CD4-positive, alpha-beta memory T cell (primary cell): ENCODE measurements at regions not wholly inside any gene's neighbourhood (a gene's known extent, or its start where the extent isn't known, plus 50 kb on each side); places are given as distances from the start of the nearest gene placed in this dataset.

Source experiments
- CTCF ChIA-PET: fragments of 350-600 bp; sonication (Branson Sonifier 250); formaldehyde crosslinking; loops from one replicate; lab custom pipeline; 2021; ENCODE audit warnings: inconsistent platforms; ENCODE audit not compliant: partially characterized antibody; lab: Charles Lee
- POLR2A ChIA-PET: fragments of 350-600 bp; sonication (Branson Sonifier 250); formaldehyde crosslinking; loops from one replicate; lab custom pipeline; 2021; ENCODE audit not compliant: partially characterized antibody; lab: Charles Lee
- DNase-seq, 5 donors: peaks; one replicate each; pipeline versions ENCODE4 v3.0.0 to v3.0.0-alpha.2; 2020 to 2022; ENCODE audit warnings: mixed read lengths in 1 of 5
- H3K27ac ChIP-seq: one replicate; pipeline ENCODE4 v1.7.0; 2013; ENCODE audit warnings: low read depth, low read length
- H3K27me3 ChIP-seq: 2 replicates; pipeline ENCODE4 v1.7.0; 2013; ENCODE audit warnings: mild to moderate bottlenecking, low read length, moderate library complexity; ENCODE audit not compliant: insufficient read depth
- H3K36me3 ChIP-seq: 2 replicates; pipeline ENCODE4 v1.7.0; 2013; ENCODE audit warnings: mild to moderate bottlenecking, low read length, moderate library complexity; ENCODE audit not compliant: insufficient read depth
- H3K4me1 ChIP-seq: 2 replicates; pipeline ENCODE4 v1.7.0; 2013; ENCODE audit warnings: mild to moderate bottlenecking, low read length, moderate library complexity; ENCODE audit not compliant: insufficient read depth
- H3K4me3 ChIP-seq, 2 donors: one replicate each; pipeline ENCODE4 v1.7.0; 2013; ENCODE audit warnings: low read length in 2 of 2, mild to moderate bottlenecking in 1 of 2
- H3K9me3 ChIP-seq, 2 donors: one replicate each; pipeline ENCODE4 v1.7.0; 2013; ENCODE audit warnings: low read length in 2 of 2, control low read depth in 1 of 2; ENCODE audit not compliant: control insufficient read depth in 1 of 2
- H3K27ac Mint-ChIP-seq, 7 donors: one replicate each; pipeline ENCODE4 v1.8.0; 2020 to 2021; ENCODE audit warnings: mixed read lengths in 7 of 7, mild to moderate bottlenecking in 6 of 7, inconsistent platforms in 3 of 7, moderate library complexity in 3 of 7
- H3K27me3 Mint-ChIP-seq, 2 donors: one replicate each; pipeline ENCODE4 v1.8.0; 2020 to 2021; ENCODE audit warnings: mixed read lengths in 2 of 2
- H3K36me3 Mint-ChIP-seq, 2 donors: one replicate each; pipeline ENCODE4 v1.8.0; 2020 to 2021; ENCODE audit warnings: mixed read lengths in 2 of 2, inconsistent platforms in 1 of 2, mild to moderate bottlenecking in 1 of 2
- H3K4me1 Mint-ChIP-seq, 4 donors: one replicate each; pipeline ENCODE4 v1.8.0; 2020 to 2021; ENCODE audit warnings: mixed read lengths in 4 of 4, mild to moderate bottlenecking in 1 of 4
- H3K4me3 Mint-ChIP-seq, 8 donors: one replicate each; pipeline ENCODE4 v1.8.0; 2020 to 2021; ENCODE audit warnings: mixed read lengths in 8 of 8, mild to moderate bottlenecking in 7 of 8, moderate library complexity in 6 of 8, inconsistent platforms in 3 of 8
- H3K9me3 Mint-ChIP-seq, 8 donors: one replicate each; pipeline ENCODE4 v1.8.0; 2020 to 2021; ENCODE audit warnings: mixed read lengths in 8 of 8, mild to moderate bottlenecking in 5 of 8, inconsistent platforms in 3 of 8, moderate library complexity in 1 of 8
- intact Hi-C: fragments of 100-400 bp; cut with micrococcal nuclease; formaldehyde crosslinking; loops from one replicate; pipeline ENCODE4 v1.15.1; 2023

GRCh38 chr11:134555510-134555909 is 143.5 kb upstream of the B3GAT1 start:
- H3K27me3 ChIP-seq = no peaks in the 10 kb centered on the region
- H3K4me1 Mint-ChIP-seq = no peaks in the 10 kb centered on the region
- no peaks in the 10 kb centered on the region for H3K36me3 ChIP-seq
- CTCF ChIA-PET = no interaction called here
- POLR2A ChIA-PET = no interaction called here
- peaks cover 0 to 4% (median 0%) of the 10 kb centered on the region in 8 donors for H3K9me3 Mint-ChIP-seq
- no peaks in the 10 kb centered on the region for H3K9me3 ChIP-seq
- no peak overlapping the region for H3K4me3 Mint-ChIP-seq
- intact Hi-C loops = no loop called here
- no peak overlapping the region for H3K27ac Mint-ChIP-seq
- no peaks in the 10 kb centered on the region for H3K36me3 Mint-ChIP-seq
- no peak for DNase-seq
- H3K4me1 ChIP-seq = no peaks in the 10 kb centered on the region
- H3K27me3 Mint-ChIP-seq = peaks cover 7 to 8% of the 10 kb centered on the region in 2 donors
- no peak overlapping the region for H3K27ac ChIP-seq
- H3K4me3 ChIP-seq = no peak overlapping the region

- no peak for DNase-seq
- CTCF ChIA-PET = no interaction called here
- H3K9me3 Mint-ChIP-seq = peaks cover 0 to 7% (median 0%) of the 10 kb centered on the region in 8 donors
These were observed 142.8 kb upstream of the B3GAT1 start for GRCh38 chr11:134554861-134555260.

GRCh38 chr11:134554106-134554505 is 142.1 kb upstream of the B3GAT1 start:
- Histone ChIP-seq H3K4me1 (no peaks in the 10 kb centered on the region), H3K4me3 (no peak overlapping the region), H3K36me3 (no peaks in the 10 kb centered on the region), H3K27ac (no peak overlapping the region), H3K27me3 (no peaks in the 10 kb centered on the region), H3K9me3 (no peaks in the 10 kb centered on the region)
- no peak overlapping the region for H3K27ac Mint-ChIP-seq
- no peak for DNase-seq
- intact Hi-C loops = no loop called here
- peaks cover 0 to 10% (median 3%) of the 10 kb centered on the region in 8 donors for H3K9me3 Mint-ChIP-seq
- POLR2A ChIA-PET = no interaction called here
- no peaks in the 10 kb centered on the region for H3K4me1 Mint-ChIP-seq
- H3K4me3 Mint-ChIP-seq = no peak overlapping the region
- no peaks in the 10 kb centered on the region for H3K36me3 Mint-ChIP-seq
- H3K27me3 Mint-ChIP-seq = peaks cover 7% of the 10 kb centered on the region in 2 donors
- CTCF ChIA-PET = no interaction called here

More at GRCh38 chr11:134554861-134555260, 142.8 kb upstream of the B3GAT1 start:
- Histone ChIP-seq H3K4me3 (no peak overlapping the region), H3K27ac (no peak overlapping the region), H3K36me3 (no peaks in the 10 kb centered on the region), H3K4me1 (no peaks in the 10 kb centered on the region), H3K9me3 (no peaks in the 10 kb centered on the region), H3K27me3 (no peaks in the 10 kb centered on the region)
- no peak overlapping the region for H3K27ac Mint-ChIP-seq
- POLR2A ChIA-PET = no interaction called here
- H3K4me3 Mint-ChIP-seq = no peak overlapping the region
- peaks cover 7% of the 10 kb centered on the region in 2 donors for H3K27me3 Mint-ChIP-seq
- H3K4me1 Mint-ChIP-seq = no peaks in the 10 kb centered on the region
- intact Hi-C loops = no loop called here
- H3K36me3 Mint-ChIP-seq = no peaks in the 10 kb centered on the region

- Mint-ChIP-seq H3K27me3 (peaks cover 5 to 6% of the 10 kb centered on the region in 2 donors), H3K4me3 (no peak overlapping the region), H3K27ac (no peak overlapping the region), H3K36me3 (no peaks in the 10 kb centered on the region), H3K4me1 (no peaks in the 10 kb centered on the region), H3K9me3 (peaks cover 0 to 15% (median 3%) of the 10 kb centered on the region in 8 donors)
- Histone ChIP-seq H3K27ac (no peak overlapping the region), H3K9me3 (no peaks in the 10 kb centered on the region), H3K4me1 (no peaks in the 10 kb centered on the region), H3K4me3 (no peak overlapping the region), H3K27me3 (no peaks in the 10 kb centered on the region), H3K36me3 (no peaks in the 10 kb centered on the region)
- CTCF ChIA-PET = no interaction called here
- DNase-seq = no peak
- intact Hi-C loops = no loop called here
- POLR2A ChIA-PET = no interaction called here
These were observed 140.7 kb upstream of the B3GAT1 start for GRCh38 chr11:134552749-134553148.

- Mint-ChIP-seq H3K4me1 (no peaks in the 10 kb centered on the region), H3K9me3 (peaks cover 0 to 12% (median 3%) of the 10 kb centered on the region in 8 donors), H3K27me3 (peaks cover 4 to 10% of the 10 kb centered on the region in 2 donors), H3K36me3 (no peaks in the 10 kb centered on the region), H3K27ac (no peak overlapping the region), H3K4me3 (no peak overlapping the region)
- Histone ChIP-seq H3K4me1 (no peaks in the 10 kb centered on the region), H3K27me3 (no peaks in the 10 kb centered on the region), H3K27ac (no peak overlapping the region), H3K9me3 (no peaks in the 10 kb centered on the region), H3K4me3 (no peak overlapping the region), H3K36me3 (no peaks in the 10 kb centered on the region)
- CTCF ChIA-PET = interaction anchor here (1.0 kb wide), 1 partner anchor 9 kb away, joined by 3 read pairs; no protein-coding TSS in a partner anchor
- intact Hi-C loops = no loop called here
- POLR2A ChIA-PET = no interaction called here
- no peak for DNase-seq
These were observed 133.5 kb upstream of the B3GAT1 start for GRCh38 chr11:134545521-134545920.

GRCh38 chr11:134544095-134544815 is 132.2 kb upstream of the B3GAT1 start:
- ChIA-PET CTCF (no interaction called here), POLR2A (no interaction called here)
- no peak overlapping the region for H3K27ac Mint-ChIP-seq
- H3K36me3 ChIP-seq = no peaks in the 10 kb centered on the region
- H3K4me1 Mint-ChIP-seq = no peaks in the 10 kb centered on the region
- no peak overlapping the region for H3K4me3 Mint-ChIP-seq
- H3K4me3 ChIP-seq = no peak overlapping the region
- no peaks in the 10 kb centered on the region for H3K27me3 ChIP-seq
- peaks cover 7 to 10% of the 10 kb centered on the region in 2 donors for H3K27me3 Mint-ChIP-seq
- H3K9me3 ChIP-seq = no peaks in the 10 kb centered on the region
- no peak for DNase-seq
- no peaks in the 10 kb centered on the region for H3K36me3 Mint-ChIP-seq
- intact Hi-C loops = no loop called here
- H3K27ac ChIP-seq = no peak overlapping the region
- peaks cover 0 to 8% (median 0%) of the 10 kb centered on the region in 8 donors for H3K9me3 Mint-ChIP-seq
- H3K4me1 ChIP-seq = no peaks in the 10 kb centered on the region

GRCh38 chr11:134543645-134544044 is 131.6 kb upstream of the B3GAT1 start:
- DNase-seq = no peak

More at GRCh38 chr11:134543645-134544044, 131.6 kb upstream of the B3GAT1 start:
- POLR2A ChIA-PET = no interaction called here
- H3K9me3 Mint-ChIP-seq = peaks cover 0 to 7% (median 0%) of the 10 kb centered on the region in 8 donors
- Histone ChIP-seq H3K36me3 (no peaks in the 10 kb centered on the region), H3K4me3 (no peak overlapping the region), H3K27me3 (no peaks in the 10 kb centered on the region), H3K4me1 (no peaks in the 10 kb centered on the region), H3K27ac (no peak overlapping the region), H3K9me3 (no peaks in the 10 kb centered on the region)
- CTCF ChIA-PET = no interaction called here
- no peak overlapping the region for H3K4me3 Mint-ChIP-seq
- peaks cover 9 to 10% of the 10 kb centered on the region in 2 donors for H3K27me3 Mint-ChIP-seq
- no peak overlapping the region for H3K27ac Mint-ChIP-seq
- H3K4me1 Mint-ChIP-seq = no peaks in the 10 kb centered on the region
- intact Hi-C loops = no loop called here
- H3K36me3 Mint-ChIP-seq = no peaks in the 10 kb centered on the region
